ENCODE measurements at regions not wholly inside any gene's neighbourhood (a gene's known extent, or its start where the extent isn't known, plus 50 kb on each side); places are given as distances from the start of the nearest gene placed in this dataset.

- DNase-seq (no peak), FAIRE-seq (no peak)
- TF ChIP-seq, protein P1, sequence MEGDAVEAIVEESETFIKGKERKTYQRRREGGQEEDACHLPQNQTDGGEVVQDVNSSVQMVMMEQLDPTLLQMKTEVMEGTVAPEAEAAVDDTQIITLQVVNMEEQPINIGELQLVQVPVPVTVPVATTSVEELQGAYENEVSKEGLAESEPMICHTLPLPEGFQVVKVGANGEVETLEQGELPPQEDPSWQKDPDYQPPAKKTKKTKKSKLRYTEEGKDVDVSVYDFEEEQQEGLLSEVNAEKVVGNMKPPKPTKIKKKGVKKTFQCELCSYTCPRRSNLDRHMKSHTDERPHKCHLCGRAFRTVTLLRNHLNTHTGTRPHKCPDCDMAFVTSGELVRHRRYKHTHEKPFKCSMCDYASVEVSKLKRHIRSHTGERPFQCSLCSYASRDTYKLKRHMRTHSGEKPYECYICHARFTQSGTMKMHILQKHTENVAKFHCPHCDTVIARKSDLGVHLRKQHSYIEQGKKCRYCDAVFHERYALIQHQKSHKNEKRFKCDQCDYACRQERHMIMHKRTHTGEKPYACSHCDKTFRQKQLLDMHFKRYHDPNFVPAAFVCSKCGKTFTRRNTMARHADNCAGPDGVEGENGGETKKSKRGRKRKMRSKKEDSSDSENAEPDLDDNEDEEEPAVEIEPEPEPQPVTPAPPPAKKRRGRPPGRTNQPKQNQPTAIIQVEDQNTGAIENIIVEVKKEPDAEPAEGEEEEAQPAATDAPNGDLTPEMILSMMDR (IDR thresholded peaks at IDR 0.05; ENCODE audit: borderline replicate concordance, extremely low read depth, insufficient read depth): no peak
- no peaks in the 10 kb centered on the region for H3K27me3 ChIP-seq (ENCODE audit: control insufficient read depth, insufficient read depth, low read length)
- H3K4me1 ChIP-seq (ENCODE audit: control insufficient read depth in 2 of 3, insufficient read depth in 2 of 3, low read depth in 1 of 3, low read length in 3 of 3): no peaks in the 10 kb centered on the region
- H3K9ac ChIP-seq (ENCODE audit: low read length in 3 of 3): no peak overlapping the region
- H3K36me3 ChIP-seq (ENCODE audit: control insufficient read depth in 2 of 3, insufficient read depth in 3 of 3, low read length in 3 of 3): no peaks in the 10 kb centered on the region
- H3K9me3 ChIP-seq (ENCODE audit: control insufficient read depth in 2 of 3, insufficient read depth in 1 of 3, low read length in 3 of 3): no peaks in the 10 kb centered on the region
- no peak overlapping the region for H3K4me3 ChIP-seq (ENCODE audit: low read length in 3 of 3)
- H3K27ac ChIP-seq (ENCODE audit: low read depth in 2 of 2, low read length in 2 of 2): no peak overlapping the region
- intact Hi-C loops (cut with DNase I): no loop called here
Measured at GRCh38 chr5:104088876-104089778, 526.5 kb upstream of the NUDT12 start.

DNA sequence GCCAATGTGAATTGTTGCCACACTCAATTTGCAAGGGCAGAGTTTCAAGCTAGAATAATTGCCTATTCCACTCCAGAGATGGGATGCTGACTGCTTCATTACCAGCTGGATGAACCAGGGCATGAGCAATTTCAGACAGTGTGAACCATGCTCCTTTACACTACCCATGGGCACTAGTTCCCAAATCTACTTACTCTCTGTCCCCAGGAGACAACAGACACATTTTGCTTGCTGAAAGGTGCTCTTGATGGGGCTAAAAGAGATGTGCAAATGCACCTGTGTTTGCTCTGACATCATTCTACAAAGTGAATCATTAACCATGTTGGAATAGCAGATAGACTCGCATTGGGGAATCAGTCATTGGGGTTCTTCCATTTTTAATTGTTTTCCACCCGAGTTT is 522.3 kb upstream of the NUDT12 start:
- no peaks in the 10 kb centered on the region for H3K4me1 ChIP-seq (ENCODE audit: control insufficient read depth in 2 of 3, insufficient read depth in 2 of 3, low read depth in 1 of 3, low read length in 3 of 3)
- H3K4me3 ChIP-seq (ENCODE audit: low read length in 3 of 3): no peak overlapping the region
- no peaks in the 10 kb centered on the region for H3K27me3 ChIP-seq (ENCODE audit: control insufficient read depth, insufficient read depth, low read length)
- no peaks in the 10 kb centered on the region for H3K36me3 ChIP-seq (ENCODE audit: control insufficient read depth in 2 of 3, insufficient read depth in 3 of 3, low read length in 3 of 3)
- FAIRE-seq (no peak), DNase-seq (no peak)
- H3K9me3 ChIP-seq (ENCODE audit: control insufficient read depth in 2 of 3, insufficient read depth in 1 of 3, low read length in 3 of 3): no peaks in the 10 kb centered on the region
- TF ChIP-seq, protein P1 (IDR thresholded peaks at IDR 0.05; ENCODE audit: borderline replicate concordance, extremely low read depth, insufficient read depth): no peak
- no peak overlapping the region for H3K9ac ChIP-seq (ENCODE audit: low read length in 3 of 3)
- no peak overlapping the region for H3K27ac ChIP-seq (ENCODE audit: low read depth in 2 of 2, low read length in 2 of 2)
- intact Hi-C loops (cut with DNase I): no loop called here

- TF ChIP-seq, protein P1 (IDR thresholded peaks at IDR 0.05; ENCODE audit: borderline replicate concordance, extremely low read depth, insufficient read depth): no peak
- Histone ChIP-seq H3K4me3 (ENCODE audit: low read length in 3 of 3) (no peak overlapping the region), H3K4me1 (ENCODE audit: control insufficient read depth in 2 of 3, insufficient read depth in 2 of 3, low read depth in 1 of 3, low read length in 3 of 3) (no peaks in the 10 kb centered on the region), H3K36me3 (ENCODE audit: control insufficient read depth in 2 of 3, insufficient read depth in 3 of 3, low read length in 3 of 3) (no peaks in the 10 kb centered on the region), H3K9me3 (ENCODE audit: control insufficient read depth in 2 of 3, insufficient read depth in 1 of 3, low read length in 3 of 3) (no peaks in the 10 kb centered on the region), H3K27me3 (ENCODE audit: control insufficient read depth, insufficient read depth, low read length) (no peaks in the 10 kb centered on the region), H3K9ac (ENCODE audit: low read length in 3 of 3) (no peak overlapping the region), H3K27ac (ENCODE audit: low read depth in 2 of 2, low read length in 2 of 2) (no peak overlapping the region)
- intact Hi-C loops (cut with DNase I): no loop called here
- DNase-seq (no peak), FAIRE-seq (no peak)
Measured at GRCh38 chr5:104082754-104083153, 520.2 kb upstream of the NUDT12 start.
